ENCODE measurements at regions not wholly inside any gene's neighbourhood (a gene's known extent, or its start where the extent isn't known, plus 50 kb on each side); places are given as distances from the start of the nearest gene placed in this dataset.

DNA sequence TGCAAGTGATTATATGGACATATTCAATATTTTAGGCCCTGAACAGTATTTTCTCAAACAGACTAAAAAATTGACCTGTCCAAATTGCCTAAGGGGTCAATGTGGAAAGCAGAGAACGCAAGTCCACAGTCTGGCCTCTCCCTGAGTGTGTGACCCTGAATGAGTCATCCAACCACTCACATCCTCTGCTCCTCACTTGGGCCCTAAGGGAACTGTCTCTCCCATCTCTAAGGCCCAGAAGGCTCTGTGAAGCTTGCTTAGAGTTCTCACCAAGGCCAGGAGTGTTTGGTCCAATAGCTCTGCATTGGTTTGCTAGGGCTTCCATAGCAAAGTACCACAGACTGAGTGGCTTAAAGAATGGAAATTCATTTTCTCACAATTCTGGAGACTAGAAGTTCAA lies 155.1 kb downstream of the LSM5 start:
- Mint-ChIP-seq H3K4me3 (ENCODE audit: unreplicated experiment) (no peak overlapping the region), H3K27me3 (ENCODE audit: insufficient read depth, unreplicated experiment) (no peaks in the 10 kb centered on the region), H3K4me1 (ENCODE audit: insufficient read depth, unreplicated experiment) (peaks cover 14% of the 10 kb centered on the region), H3K9me3 (ENCODE audit: unreplicated experiment) (peaks cover 21% of the 10 kb centered on the region), H3K27ac (ENCODE audit: low read depth, unreplicated experiment) (peak overlapping the region; percentile 26), H3K36me3 (ENCODE audit: insufficient read depth, unreplicated experiment) (no peaks in the 10 kb centered on the region)
- TF ChIP-seq, protein P1, sequence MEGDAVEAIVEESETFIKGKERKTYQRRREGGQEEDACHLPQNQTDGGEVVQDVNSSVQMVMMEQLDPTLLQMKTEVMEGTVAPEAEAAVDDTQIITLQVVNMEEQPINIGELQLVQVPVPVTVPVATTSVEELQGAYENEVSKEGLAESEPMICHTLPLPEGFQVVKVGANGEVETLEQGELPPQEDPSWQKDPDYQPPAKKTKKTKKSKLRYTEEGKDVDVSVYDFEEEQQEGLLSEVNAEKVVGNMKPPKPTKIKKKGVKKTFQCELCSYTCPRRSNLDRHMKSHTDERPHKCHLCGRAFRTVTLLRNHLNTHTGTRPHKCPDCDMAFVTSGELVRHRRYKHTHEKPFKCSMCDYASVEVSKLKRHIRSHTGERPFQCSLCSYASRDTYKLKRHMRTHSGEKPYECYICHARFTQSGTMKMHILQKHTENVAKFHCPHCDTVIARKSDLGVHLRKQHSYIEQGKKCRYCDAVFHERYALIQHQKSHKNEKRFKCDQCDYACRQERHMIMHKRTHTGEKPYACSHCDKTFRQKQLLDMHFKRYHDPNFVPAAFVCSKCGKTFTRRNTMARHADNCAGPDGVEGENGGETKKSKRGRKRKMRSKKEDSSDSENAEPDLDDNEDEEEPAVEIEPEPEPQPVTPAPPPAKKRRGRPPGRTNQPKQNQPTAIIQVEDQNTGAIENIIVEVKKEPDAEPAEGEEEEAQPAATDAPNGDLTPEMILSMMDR (IDR thresholded peaks at IDR 0.05; ENCODE audit: unreplicated experiment), result no peak
- POLR2A ChIA-PET, result interaction anchor here (0.6 kb wide), 1 partner anchor 109 kb away, joined by 3 read pairs; no protein-coding TSS in a partner anchor
- intact Hi-C loops (cut with micrococcal nuclease), result no loop called here
- CTCF ChIA-PET, result interaction anchor here (0.7 kb wide), 1 partner anchor 1343 kb away, joined by 3 read pairs; no protein-coding TSS in a partner anchor
- BruUV-seq (replicated peaks), result no TSS peak
- peak; percentile 80 for DNase-seq (ENCODE audit: unreplicated experiment)

DNA sequence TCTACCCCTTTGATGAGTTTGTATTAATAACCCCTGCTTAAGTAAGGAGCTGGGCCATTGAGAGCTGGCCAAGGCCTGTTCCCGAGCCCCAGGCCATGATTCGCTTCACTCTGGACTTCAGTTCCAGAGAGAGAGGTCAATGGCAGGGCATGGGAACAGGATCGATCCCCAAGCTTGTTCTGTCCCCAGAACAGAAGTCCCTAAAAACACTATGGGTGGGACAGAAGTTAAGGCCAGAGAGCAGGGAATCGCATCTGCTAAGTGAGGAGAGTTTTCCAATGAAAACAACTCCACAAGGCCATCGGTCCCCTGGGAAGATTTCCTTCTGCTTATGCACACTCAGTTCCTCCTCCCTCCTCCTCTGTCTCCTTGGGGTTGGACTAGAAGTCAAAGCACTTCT lies 159.6 kb downstream of the LSM5 start:
- Mint-ChIP-seq H3K27ac (ENCODE audit: low read depth, unreplicated experiment) (no peak overlapping the region), H3K36me3 (ENCODE audit: insufficient read depth, unreplicated experiment) (no peaks in the 10 kb centered on the region)

DNA sequence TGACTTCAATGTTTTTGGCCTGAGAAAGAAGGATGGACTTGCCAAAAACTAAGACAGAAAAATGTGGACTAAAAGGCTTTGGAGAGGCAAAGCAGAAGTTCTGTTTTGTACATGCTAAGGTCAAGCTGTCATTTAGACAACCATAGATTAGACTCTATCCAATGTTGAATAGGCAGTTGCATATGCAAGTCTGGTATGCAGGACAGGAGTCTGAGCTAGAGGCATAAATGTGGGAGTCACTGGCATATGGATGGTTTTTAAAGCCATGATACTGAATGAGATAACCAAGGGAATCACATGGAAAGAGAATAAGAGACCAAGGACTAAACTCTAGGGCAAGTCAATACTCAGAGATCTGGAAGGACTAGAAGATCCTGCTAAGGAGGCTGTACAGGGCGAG lies 164.1 kb downstream of the LSM5 start:
- CTCF ChIA-PET, result interaction anchor here (0.7 kb wide), 3 partner anchors 41 to 582 kb away, joined by 3 to 4 read pairs (median 3); no protein-coding TSS in a partner anchor
- H3K9me3 Mint-ChIP-seq (ENCODE audit: unreplicated experiment), result peaks cover 2% of the 10 kb centered on the region
- no peaks in the 10 kb centered on the region for H3K36me3 Mint-ChIP-seq (ENCODE audit: insufficient read depth, unreplicated experiment)
- no peak overlapping the region for H3K4me3 Mint-ChIP-seq (ENCODE audit: unreplicated experiment)
- TF ChIP-seq, protein P1 (IDR thresholded peaks at IDR 0.05; ENCODE audit: unreplicated experiment), result no peak
- intact Hi-C loops (cut with micrococcal nuclease), result no loop called here
- H3K4me1 Mint-ChIP-seq (ENCODE audit: insufficient read depth, unreplicated experiment), result no peaks in the 10 kb centered on the region
- H3K27me3 Mint-ChIP-seq (ENCODE audit: insufficient read depth, unreplicated experiment), result no peaks in the 10 kb centered on the region
- DNase-seq (ENCODE audit: unreplicated experiment), result no peak
- POLR2A ChIA-PET, result no interaction called here
- BruUV-seq (replicated peaks), result no TSS peak
- no peak overlapping the region for H3K27ac Mint-ChIP-seq (ENCODE audit: low read depth, unreplicated experiment)

More for the DNA sequence above, 159.6 kb downstream of the LSM5 start:
- no peak for DNase-seq (ENCODE audit: unreplicated experiment)
- Mint-ChIP-seq H3K4me3 (ENCODE audit: unreplicated experiment) (no peak overlapping the region), H3K27me3 (ENCODE audit: insufficient read depth, unreplicated experiment) (no peaks in the 10 kb centered on the region), H3K9me3 (ENCODE audit: unreplicated experiment) (peaks cover 21% of the 10 kb centered on the region), H3K4me1 (ENCODE audit: insufficient read depth, unreplicated experiment) (no peaks in the 10 kb centered on the region)
- TF ChIP-seq, protein P1 (IDR thresholded peaks at IDR 0.05; ENCODE audit: unreplicated experiment), result no peak
- intact Hi-C loops (cut with micrococcal nuclease), result no loop called here
- CTCF ChIA-PET, result interaction anchor here (0.7 to 1.4 kb wide), 2 partner anchors 119 to 1216 kb away, joined by 4 to 8 read pairs; no protein-coding TSS in a partner anchor
- no TSS peak for BruUV-seq (replicated peaks)
- POLR2A ChIA-PET, result no interaction called here

DNA sequence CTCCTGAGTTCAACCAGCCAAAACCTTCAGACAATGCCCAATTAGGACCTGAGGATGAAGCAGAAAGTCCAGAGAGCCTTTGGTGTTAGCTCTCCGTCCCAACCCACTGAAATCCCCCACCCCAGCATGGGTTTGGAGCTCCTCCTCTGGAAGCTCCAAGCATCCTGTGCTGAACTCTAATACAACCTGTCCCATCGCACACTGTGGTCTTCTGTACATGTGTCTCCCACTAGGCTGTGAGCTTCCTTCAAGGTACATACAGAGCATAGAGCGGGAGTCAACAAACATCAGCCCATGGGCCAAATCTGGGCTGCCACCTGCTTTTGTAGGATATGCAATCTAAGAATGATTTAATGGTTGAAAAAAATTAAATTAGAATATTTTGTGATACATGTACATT lies 166.5 kb downstream of the LSM5 start:
- no peaks in the 10 kb centered on the region for H3K27me3 Mint-ChIP-seq (ENCODE audit: insufficient read depth, unreplicated experiment)
- no peak overlapping the region for H3K27ac Mint-ChIP-seq (ENCODE audit: low read depth, unreplicated experiment)

More for the DNA sequence above, 166.5 kb downstream of the LSM5 start:
- no TSS peak for BruUV-seq (replicated peaks)
- Mint-ChIP-seq H3K4me1 (ENCODE audit: insufficient read depth, unreplicated experiment) (no peaks in the 10 kb centered on the region), H3K9me3 (ENCODE audit: unreplicated experiment) (no peaks in the 10 kb centered on the region), H3K4me3 (ENCODE audit: unreplicated experiment) (no peak overlapping the region), H3K36me3 (ENCODE audit: insufficient read depth, unreplicated experiment) (no peaks in the 10 kb centered on the region)
- TF ChIP-seq, protein P1 (IDR thresholded peaks at IDR 0.05; ENCODE audit: unreplicated experiment), result no peak
- ChIA-PET POLR2A (no interaction called here), CTCF (interaction anchor here (1.0 to 1.5 kb wide), 2 partner anchors 34 to 367 kb away, joined by 3 to 4 read pairs; no protein-coding TSS in a partner anchor)
- no peak for DNase-seq (ENCODE audit: unreplicated experiment)
- intact Hi-C loops (cut with micrococcal nuclease), result no loop called here

Measured in MCF 10A (cell line).